ENCODE measurements at regions not wholly inside any gene's neighbourhood (a gene's known extent, or its start where the extent isn't known, plus 50 kb on each side); places are given as distances from the start of the nearest gene placed in this dataset.

- Mint-ChIP-seq H3K4me1 (no peaks in the 10 kb centered on the region), H3K36me3 (ENCODE audit: low read depth) (no peaks in the 10 kb centered on the region), H3K27me3 (ENCODE audit: insufficient read depth, low read depth, poor library complexity) (peaks cover 2% of the 10 kb centered on the region), H3K4me3 (no peak overlapping the region), H3K27ac (no peak overlapping the region), H3K9me3 (no peaks in the 10 kb centered on the region)
- no peaks in the 10 kb centered on the region for H3K79me2 ChIP-seq (replicated peaks; ENCODE audit: insufficient read depth)
- H3K9me2 ChIP-seq (ENCODE audit: insufficient read depth), result peaks cover 10% of the 10 kb centered on the region; the same call in 1 of the 2 replicates
- H3K4me1 ChIP-seq (ENCODE audit: insufficient read depth), result no peaks in the 10 kb centered on the region
- TF ChIP-seq ZNF462 (CRISPR knock-in tag; IDR thresholded peaks at IDR 0.05), result no peak
- TF ChIP-seq EZH2phosphoT487 (IDR thresholded peaks at IDR 0.05; ENCODE audit: unreplicated experiment), result no peak
- no peak for TF ChIP-seq REST (IDR thresholded peaks at IDR 0.05; ENCODE audit: unreplicated experiment)
- no peak for TF ChIP-seq JUNB (IDR thresholded peaks at IDR 0.05; ENCODE audit: unreplicated experiment)
- TF ChIP-seq STAT1 (IDR thresholded peaks at IDR 0.05; ENCODE audit: unreplicated experiment), result no peak
- TF ChIP-seq ZNF331 (CRISPR knock-in tag; IDR thresholded peaks at IDR 0.05; ENCODE audit: low read depth), result no peak
- TF ChIP-seq, protein P1, sequence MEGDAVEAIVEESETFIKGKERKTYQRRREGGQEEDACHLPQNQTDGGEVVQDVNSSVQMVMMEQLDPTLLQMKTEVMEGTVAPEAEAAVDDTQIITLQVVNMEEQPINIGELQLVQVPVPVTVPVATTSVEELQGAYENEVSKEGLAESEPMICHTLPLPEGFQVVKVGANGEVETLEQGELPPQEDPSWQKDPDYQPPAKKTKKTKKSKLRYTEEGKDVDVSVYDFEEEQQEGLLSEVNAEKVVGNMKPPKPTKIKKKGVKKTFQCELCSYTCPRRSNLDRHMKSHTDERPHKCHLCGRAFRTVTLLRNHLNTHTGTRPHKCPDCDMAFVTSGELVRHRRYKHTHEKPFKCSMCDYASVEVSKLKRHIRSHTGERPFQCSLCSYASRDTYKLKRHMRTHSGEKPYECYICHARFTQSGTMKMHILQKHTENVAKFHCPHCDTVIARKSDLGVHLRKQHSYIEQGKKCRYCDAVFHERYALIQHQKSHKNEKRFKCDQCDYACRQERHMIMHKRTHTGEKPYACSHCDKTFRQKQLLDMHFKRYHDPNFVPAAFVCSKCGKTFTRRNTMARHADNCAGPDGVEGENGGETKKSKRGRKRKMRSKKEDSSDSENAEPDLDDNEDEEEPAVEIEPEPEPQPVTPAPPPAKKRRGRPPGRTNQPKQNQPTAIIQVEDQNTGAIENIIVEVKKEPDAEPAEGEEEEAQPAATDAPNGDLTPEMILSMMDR (conservative IDR thresholded peaks at IDR 0.05; ENCODE audit: low read depth in 2 of 2), result no peak
- TF ChIP-seq NANOG (IDR thresholded peaks at IDR 0.05; ENCODE audit: borderline replicate concordance), result no peak
- TF ChIP-seq POLR2AphosphoS5 (IDR thresholded peaks at IDR 0.05; ENCODE audit: low read depth), result no peak
- no peak for DNase-seq (ENCODE audit: low spot score)
- H2AFZ ChIP-seq, result no peak overlapping the region
- no peaks in the 10 kb centered on the region for H4K20me1 ChIP-seq (replicated peaks; ENCODE audit: insufficient read depth)
- H3K4me3 ChIP-seq, result no peak overlapping the region
- no peaks in the 10 kb centered on the region for H3F3A ChIP-seq (replicated peaks; ENCODE audit: low read depth)
- ATAC-seq, result no peak
- H3K27ac ChIP-seq (ENCODE audit: low read depth), result no peak overlapping the region
- no peaks in the 10 kb centered on the region for H3K27me3 ChIP-seq (ENCODE audit: insufficient read depth)
- H3K4me2 ChIP-seq, result no peak overlapping the region
- no peaks in the 10 kb centered on the region for H3K36me3 ChIP-seq (ENCODE audit: insufficient read depth)
These were observed 459.1 kb upstream of the JAG1 start for GRCh38 chr20:11132819-11133415.

Data from GM23338 (cell line).